ENCODE measurements at regions not wholly inside any gene's neighbourhood (a gene's known extent, or its start where the extent isn't known, plus 50 kb on each side); places are given as distances from the start of the nearest gene placed in this dataset.

GRCh38 chr7:148950806-148951205 lies 66.7 kb upstream of the EZH2 start:
- no peak for TF ChIP-seq CTCF (conservative IDR thresholded peaks at IDR 0.05; ENCODE audit: low read depth in 2 of 2)
- no peak for TF ChIP-seq ZNF462 (CRISPR knock-in tag; IDR thresholded peaks at IDR 0.05)
- TF ChIP-seq EZH2phosphoT487 (IDR thresholded peaks at IDR 0.05; ENCODE audit: unreplicated experiment): no peak
- no peak for TF ChIP-seq EZH2 (IDR thresholded peaks at IDR 0.05; ENCODE audit: low read depth, unreplicated experiment)
- TF ChIP-seq CREB1 (CRISPR knock-in tag; IDR thresholded peaks at IDR 0.05; ENCODE audit: low read depth): no peak
- no peak for TF ChIP-seq JUNB (IDR thresholded peaks at IDR 0.05; ENCODE audit: unreplicated experiment)
- no peak for TF ChIP-seq POLR2AphosphoS5 (IDR thresholded peaks at IDR 0.05; ENCODE audit: low read depth)
- TF ChIP-seq, protein P1, sequence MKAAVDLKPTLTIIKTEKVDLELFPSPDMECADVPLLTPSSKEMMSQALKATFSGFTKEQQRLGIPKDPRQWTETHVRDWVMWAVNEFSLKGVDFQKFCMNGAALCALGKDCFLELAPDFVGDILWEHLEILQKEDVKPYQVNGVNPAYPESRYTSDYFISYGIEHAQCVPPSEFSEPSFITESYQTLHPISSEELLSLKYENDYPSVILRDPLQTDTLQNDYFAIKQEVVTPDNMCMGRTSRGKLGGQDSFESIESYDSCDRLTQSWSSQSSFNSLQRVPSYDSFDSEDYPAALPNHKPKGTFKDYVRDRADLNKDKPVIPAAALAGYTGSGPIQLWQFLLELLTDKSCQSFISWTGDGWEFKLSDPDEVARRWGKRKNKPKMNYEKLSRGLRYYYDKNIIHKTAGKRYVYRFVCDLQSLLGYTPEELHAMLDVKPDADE (IDR thresholded peaks at IDR 0.05): no peak
- TF ChIP-seq REST (IDR thresholded peaks at IDR 0.05; ENCODE audit: unreplicated experiment): no peak
- no peak for TF ChIP-seq ZNF331 (CRISPR knock-in tag; IDR thresholded peaks at IDR 0.05; ENCODE audit: low read depth)
- no peak for TF ChIP-seq STAT1 (IDR thresholded peaks at IDR 0.05; ENCODE audit: unreplicated experiment)
- no peak for TF ChIP-seq ZNF114 (CRISPR knock-in tag; IDR thresholded peaks at IDR 0.05)
